ENCODE measurements at regions not wholly inside any gene's neighbourhood (a gene's known extent, or its start where the extent isn't known, plus 50 kb on each side); places are given as distances from the start of the nearest gene placed in this dataset.

GRCh38 chr17:73724990-73725389 lies 80.7 kb upstream of the SDK2 start:
- DNase-seq: no peak

GRCh38 chr17:73725794-73726515 lies 81.7 kb upstream of the SDK2 start:
- DNase-seq: no peak

GRCh38 chr17:73727941-73728340 lies 83.7 kb upstream of the SDK2 start:
- DNase-seq: no peak

GRCh38 chr17:73729101-73729500 lies 84.9 kb upstream of the SDK2 start:
- no peak for DNase-seq

- no peak for DNase-seq
Measured at GRCh38 chr17:73731733-73732132, 87.5 kb upstream of the SDK2 start.

- DNase-seq: no peak
Measured at GRCh38 chr17:73733517-73733916, 89.3 kb upstream of the SDK2 start.

- no peak for DNase-seq
Measured at GRCh38 chr17:73735245-73735644, 91.0 kb upstream of the SDK2 start.

GRCh38 chr17:73738751-73739575 lies 94.7 kb upstream of the SDK2 start:
- no peak for DNase-seq

GRCh38 chr17:73740370-73740769 lies 96.1 kb upstream of the SDK2 start:
- DNase-seq: no peak

GRCh38 chr17:73742948-73743381 lies 98.7 kb upstream of the SDK2 start:
- no peak for DNase-seq

GRCh38 chr17:73743518-73744201 lies 99.4 kb upstream of the SDK2 start:
- DNase-seq: no peak

- DNase-seq: no peak
Measured at GRCh38 chr17:73744411-73744810, 100.2 kb upstream of the SDK2 start.

- DNase-seq: no peak
Measured at GRCh38 chr17:73746314-73747073, 102.2 kb upstream of the SDK2 start.

- no peak for DNase-seq
Measured at GRCh38 chr17:73747221-73748002, 103.2 kb upstream of the SDK2 start.

- DNase-seq: no peak
Measured at GRCh38 chr17:73748508-73748907, 104.3 kb upstream of the SDK2 start.

- no peak for DNase-seq
Measured at GRCh38 chr17:73749337-73749823, 105.1 kb upstream of the SDK2 start.

GRCh38 chr17:73749928-73750605 lies 105.8 kb upstream of the SDK2 start:
- no peak for DNase-seq

GRCh38 chr17:73750975-73751374 lies 106.7 kb upstream of the SDK2 start:
- no peak for DNase-seq

- DNase-seq: no peak
Measured at GRCh38 chr17:73753751-73754496, 109.7 kb upstream of the SDK2 start.

GRCh38 chr17:73754886-73755400 lies 110.7 kb upstream of the SDK2 start:
- DNase-seq: no peak
